ENCODE measurements at regions not wholly inside any gene's neighbourhood (a gene's known extent, or its start where the extent isn't known, plus 50 kb on each side); places are given as distances from the start of the nearest gene placed in this dataset.
"Not testable (repeated sequence)": the region's sequence is repeated elsewhere in the genome, so short reads cannot be mapped to it uniquely, and the experiment has no call there.

- DNase-seq (ENCODE audit: low read depth in 1 of 2, low spot score in 1 of 2) = no peak
- TF ChIP-seq GABPA (IDR thresholded peaks at IDR 0.05; ENCODE audit: low read depth) = no peak
- no peak for TF ChIP-seq CTCF (IDR thresholded peaks at IDR 0.05; ENCODE audit: insufficient read depth, low read length)
- TF ChIP-seq REST (IDR thresholded peaks at IDR 0.05; ENCODE audit: insufficient replicate concordance, low read depth) = no peak
- no peak for TF ChIP-seq POLR2AphosphoS5 (IDR thresholded peaks at IDR 0.05; ENCODE audit: low read depth)
- TF ChIP-seq SPI1 (IDR thresholded peaks at IDR 0.05; ENCODE audit: borderline replicate concordance, low read depth) = no peak
- Histone ChIP-seq H3K4me3 (replicated peaks; ENCODE audit: insufficient read depth, low read length) (no peak overlapping the region), H3K27ac (replicated peaks) (no peak overlapping the region), H3K27me3 (ENCODE audit: insufficient read depth, poor library complexity, severe bottlenecking) (no peaks in the 10 kb centered on the region)
Measured at GRCh38 chrX:68953331-68953730, 124.5 kb downstream of the EFNB1 start.

- DNase-seq (ENCODE audit: low read depth in 1 of 2, low spot score in 1 of 2); H3K27me3 ChIP-seq (ENCODE audit: insufficient read depth, poor library complexity, severe bottlenecking); H3K27ac ChIP-seq (replicated peaks); H3K4me3 ChIP-seq (replicated peaks; ENCODE audit: insufficient read depth, low read length): not testable (repeated sequence)
Measured at GRCh38 chrX:68951942-68952619, 123.3 kb downstream of the EFNB1 start.

- no peak overlapping the region for H3K27ac ChIP-seq (replicated peaks)
- H3K27me3 ChIP-seq (ENCODE audit: insufficient read depth, poor library complexity, severe bottlenecking) = no peaks in the 10 kb centered on the region
- no peak for DNase-seq (ENCODE audit: low read depth in 1 of 2, low spot score in 1 of 2)
- no peak overlapping the region for H3K4me3 ChIP-seq (replicated peaks; ENCODE audit: insufficient read depth, low read length)
- TF ChIP-seq SPI1 (IDR thresholded peaks at IDR 0.05; ENCODE audit: borderline replicate concordance, low read depth) = no peak
- TF ChIP-seq POLR2AphosphoS5 (IDR thresholded peaks at IDR 0.05; ENCODE audit: low read depth) = no peak
- TF ChIP-seq GABPA (IDR thresholded peaks at IDR 0.05; ENCODE audit: low read depth) = no peak
Measured at GRCh38 chrX:68950937-68951336, 122.1 kb downstream of the EFNB1 start.

GRCh38 chrX:68947882-68948605, 119.2 kb downstream of the EFNB1 start:
- no peaks in the 10 kb centered on the region for H3K27me3 ChIP-seq (ENCODE audit: insufficient read depth, poor library complexity, severe bottlenecking)
- TF ChIP-seq GABPA (IDR thresholded peaks at IDR 0.05; ENCODE audit: low read depth) (no peak), SPI1 (IDR thresholded peaks at IDR 0.05; ENCODE audit: borderline replicate concordance, low read depth) (no peak)
- DNase-seq (ENCODE audit: low read depth in 1 of 2, low spot score in 1 of 2) = no peak
- H3K4me3 ChIP-seq (replicated peaks; ENCODE audit: insufficient read depth, low read length) = no peak overlapping the region
- no peak overlapping the region for H3K27ac ChIP-seq (replicated peaks)

GRCh38 chrX:68945603-68946228, 116.9 kb downstream of the EFNB1 start:
- DNase-seq (ENCODE audit: low read depth in 1 of 2, low spot score in 1 of 2) = no peak
- no peak overlapping the region for H3K4me3 ChIP-seq (replicated peaks; ENCODE audit: insufficient read depth, low read length)
- no peak for TF ChIP-seq CTCF (IDR thresholded peaks at IDR 0.05; ENCODE audit: insufficient read depth, low read length)
- TF ChIP-seq POLR2AphosphoS5 (IDR thresholded peaks at IDR 0.05; ENCODE audit: low read depth) = no peak
- no peak for TF ChIP-seq GABPA (IDR thresholded peaks at IDR 0.05; ENCODE audit: low read depth)
- no peak for TF ChIP-seq REST (IDR thresholded peaks at IDR 0.05; ENCODE audit: insufficient replicate concordance, low read depth)
- TF ChIP-seq SPI1 (IDR thresholded peaks at IDR 0.05; ENCODE audit: borderline replicate concordance, low read depth) = no peak
- H3K27ac ChIP-seq (replicated peaks) = no peak overlapping the region
- no peaks in the 10 kb centered on the region for H3K27me3 ChIP-seq (ENCODE audit: insufficient read depth, poor library complexity, severe bottlenecking)

Data from HL-60 (cell line).